HCT116 (cell line): ENCODE measurements at regions not wholly inside any gene's neighbourhood (a gene's known extent, or its start where the extent isn't known, plus 50 kb on each side); places are given as distances from the start of the nearest gene placed in this dataset.

Experiments
- ATAC-seq: fragments of 200-7000 bp; cut with Tn5 transposase; 2 replicates; pipeline ENCODE4 v1.9.1; 2020; ENCODE audit warnings: mild to moderate bottlenecking, moderate library complexity
- BruUV-seq: library from RNA; stranded (reverse); fragments of 400-500 nt; replicated peaks from 2 replicates; lab custom pipeline; 2021; lab: Mats Ljungman, UMichigan
- CTCF ChIA-PET: fragments of 300-600 bp; sonication (Branson Sonifier 250); formaldehyde crosslinking; loops from one replicate; lab custom pipeline; 2021; ENCODE audit warnings: antibody characterized with exemption; lab: Charles Lee
- POLR2A ChIA-PET: fragments of 300-600, 350-600 bp; sonication (Branson Sonifier 250); formaldehyde crosslinking; loops from one replicate; lab custom pipeline; 2021; ENCODE audit warnings: antibody characterized with exemption; lab: Charles Lee
- RAD21 ChIA-PET, 2 experiments: fragments of 300-600 bp; sonication (Branson Sonifier 250); formaldehyde crosslinking; loops; one replicate each; lab custom pipeline; 2023; ENCODE audit warnings: low total read pairs in 2 of 2; ENCODE audit not compliant: uncharacterized antibody in 2 of 2, unreplicated experiment in 2 of 2, low non-redundant PET in 1 of 2; lab: Charles Lee
- DNase-seq: peaks from one replicate; pipeline ENCODE4 v3.0.0-alpha.2; 2010; ENCODE audit warnings: low read depth, low spot score
- H2AFZ ChIP-seq: fragments of 200-600 bp; shearing (Covaris generic), sonication (generic); 2 replicates; pipeline ENCODE4 v1.6.1; 2017; ENCODE audit warnings: low read depth, mixed run types, mixed read lengths, antibody characterized with exemption, low read length; ENCODE audit not compliant: poor library complexity, severe bottlenecking
- H3K27ac ChIP-seq: 2 replicates; pipeline ENCODE4 v1.5.1; 2012; ENCODE audit warnings: low read depth, low read length
- H3K27me3 ChIP-seq: fragments of 200-600 bp; sonication (generic); 2 replicates; pipeline ENCODE4 v1.6.1; 2016; ENCODE audit warnings: mixed run types, low read length, mixed read lengths; ENCODE audit not compliant: insufficient read depth
- H3K36me3 ChIP-seq, 2 experiments: fragments of 200-500 bp in 1 of 2; fragments of 200-600 bp in 1 of 2; sonication (Bioruptor generic) in 1 of 2; sonication (generic) in 1 of 2; 2 replicates each; pipeline versions ENCODE4 v1.5.1 to v1.6.1; 2014 to 2016; ENCODE audit warnings: low read length in 2 of 2, inconsistent platforms in 1 of 2, mixed read lengths in 1 of 2, mixed run types in 1 of 2; ENCODE audit not compliant: insufficient read depth in 2 of 2, control insufficient read depth in 1 of 2
- H3K4me1 ChIP-seq, 2 experiments: fragments of 200-600 bp in 1 of 2; sonication (generic) in 1 of 2; 2 replicates each; pipeline versions ENCODE4 v1.5.1 to v1.6.1; 2012 to 2017; ENCODE audit warnings: low read length in 2 of 2, inconsistent platforms in 1 of 2, mild to moderate bottlenecking in 1 of 2, mixed read lengths in 1 of 2, mixed run types in 1 of 2, moderate library complexity in 1 of 2; ENCODE audit not compliant: insufficient read depth in 2 of 2, control insufficient read depth in 1 of 2
- H3K4me2 ChIP-seq: fragments of 200-600 bp; sonication (generic); 2 replicates; pipeline ENCODE4 v1.6.1; 2017; ENCODE audit warnings: mixed run types, low read length, mixed read lengths
- H3K4me3 ChIP-seq, 2 experiments: fragments of 200-600 bp in 1 of 2; sonication (generic) in 1 of 2; replicated peaks in 1 of 2; 2 replicates each; pipeline ENCODE4 v1.5.1; 2011 to 2016; ENCODE audit warnings: low read length in 2 of 2, control low read depth in 1 of 2, low read depth in 1 of 2, mild to moderate bottlenecking in 1 of 2, mixed read lengths in 1 of 2, mixed run types in 1 of 2
- H3K79me2 ChIP-seq: fragments of 200-600 bp; sonication (generic); 2 replicates; pipeline ENCODE4 v1.6.1; 2017; ENCODE audit warnings: mild to moderate bottlenecking, mixed run types, low read length, moderate library complexity, mixed read lengths; ENCODE audit not compliant: insufficient read depth
- H3K9ac ChIP-seq: fragments of 200-600 bp; sonication (generic); 2 replicates; pipeline ENCODE4 v1.6.1; 2016; ENCODE audit warnings: low read length, mixed read lengths
- H3K9me2 ChIP-seq: fragments of 200-600 bp; sonication (generic), shearing (Covaris generic); 2 replicates; pipeline ENCODE4 v1.6.1; 2017; ENCODE audit warnings: mixed run types, mild to moderate bottlenecking, moderate library complexity; ENCODE audit not compliant: insufficient read depth
- H3K9me3 ChIP-seq, 2 experiments: fragments of 200-500 bp in 1 of 2; fragments of 200-600 bp in 1 of 2; sonication (Bioruptor generic) in 1 of 2; sonication (generic) in 1 of 2; 2 replicates each; pipeline ENCODE4 v1.6.1; 2014 to 2017; ENCODE audit warnings: low read length in 2 of 2, mixed read lengths in 2 of 2, inconsistent platforms in 1 of 2, low read depth in 1 of 2, mild to moderate bottlenecking in 1 of 2, mixed run types in 1 of 2, moderate library complexity in 1 of 2; ENCODE audit not compliant: control insufficient read depth in 1 of 2, insufficient read depth in 1 of 2
- H4K20me1 ChIP-seq: fragments of 200-600 bp; sonication (generic), shearing (Covaris generic); 2 replicates; pipeline ENCODE4 v1.6.1; 2017; ENCODE audit warnings: mixed run types, mild to moderate bottlenecking, moderate library complexity; ENCODE audit not compliant: insufficient read depth
- ATF3 ChIP-seq: IDR thresholded peaks from 2 replicates; pipeline ENCODE4 v1.6.1; 2012
- CBX3 ChIP-seq: IDR thresholded peaks from 2 replicates; pipeline ENCODE4 v1.6.1; 2012; ENCODE audit warnings: low read depth
- ELF1 ChIP-seq: IDR thresholded peaks from 2 replicates; pipeline ENCODE4 v1.6.1; 2012; ENCODE audit warnings: low read depth, borderline replicate concordance
- EZH2 ChIP-seq: fragments of 200-600 bp; sonication (generic); IDR thresholded peaks from 2 replicates; pipeline ENCODE4 v1.6.1; 2017; ENCODE audit warnings: antibody characterized with exemption, mixed run types
- EZH2phosphoT487 ChIP-seq: fragments of 200-600 bp; IDR thresholded peaks from 2 replicates; pipeline ENCODE4 v1.6.1; 2018; ENCODE audit warnings: antibody characterized with exemption, borderline replicate concordance
- FOSL1 ChIP-seq: IDR thresholded peaks from 2 replicates; pipeline ENCODE4 v1.6.1; 2012; ENCODE audit warnings: low read depth
- JUND ChIP-seq: IDR thresholded peaks from 2 replicates; pipeline ENCODE4 v1.6.1; 2012
- MAX ChIP-seq: IDR thresholded peaks from 2 replicates; pipeline ENCODE4 v1.6.1; 2012
- POLR2AphosphoS5 ChIP-seq: IDR thresholded peaks from 2 replicates; pipeline ENCODE4 v1.6.1; 2011; ENCODE audit warnings: mild to moderate bottlenecking, low read depth, low read length, moderate library complexity
- SIN3A ChIP-seq: IDR thresholded peaks from 2 replicates; pipeline ENCODE4 v1.6.1; 2012; ENCODE audit warnings: low read depth
- SP1 ChIP-seq: IDR thresholded peaks from 2 replicates; pipeline ENCODE4 v1.6.1; 2012; ENCODE audit warnings: low read depth
- ZBTB33 ChIP-seq: IDR thresholded peaks from 2 replicates; pipeline ENCODE4 v1.6.1; 2011; ENCODE audit warnings: mild to moderate bottlenecking, low read length, moderate library complexity; ENCODE audit not compliant: insufficient replicate concordance; ENCODE audit errors: extremely low read depth
- ZFX ChIP-seq: fragments of 450-650 bp; IDR thresholded peaks from 2 replicates; pipeline ENCODE4 v1.6.1; 2017
- ZNF274 ChIP-seq: fragments of 200-500 bp; sonication (Bioruptor generic); IDR thresholded peaks from 2 replicates; pipeline ENCODE4 v1.6.1; 2014; ENCODE audit warnings: mild to moderate bottlenecking, low read depth, low read length, inconsistent platforms
- intact Hi-C: fragments of 100-400 bp; cut with micrococcal nuclease; formaldehyde crosslinking; loops from 2 replicates; pipeline ENCODE4 v1.10.0; 2022

- no TSS peak for BruUV-seq
- no peaks in the 10 kb centered on the region for H3K4me1 ChIP-seq
- no peak overlapping the region for H3K4me2 ChIP-seq
- ChIA-PET POLR2A (no interaction called here), RAD21 (no interaction called here), CTCF (interaction anchor here (1.6 kb wide), 1 partner anchor 13 kb away, joined by 6 read pairs; no protein-coding TSS in a partner anchor)
- DNase-seq (no peak), ATAC-seq (no peak)
- H3K27me3 ChIP-seq, result peaks cover 16% of the 10 kb centered on the region
- no peaks in the 10 kb centered on the region for H3K79me2 ChIP-seq
- no peak overlapping the region for H2AFZ ChIP-seq
- no peaks in the 10 kb centered on the region for H3K9me3 ChIP-seq
- no peaks in the 10 kb centered on the region for H3K36me3 ChIP-seq
- TF ChIP-seq EZH2, result no peak
- H4K20me1 ChIP-seq, result no peaks in the 10 kb centered on the region
- intact Hi-C loops, result no loop called here
- no peak overlapping the region for H3K27ac ChIP-seq
- no peaks in the 10 kb centered on the region for H3K9me2 ChIP-seq
- no peak overlapping the region for H3K4me3 ChIP-seq
- no peak overlapping the region for H3K9ac ChIP-seq
Observed at GRCh38 chr2:239811111-239811781, 213.9 kb downstream of the NDUFA10 start.

GRCh38 chr2:239809391-239809790 is 215.8 kb downstream of the NDUFA10 start:
- no TSS peak for BruUV-seq
- POLR2A ChIA-PET, result no interaction called here

More at GRCh38 chr2:239809391-239809790, 215.8 kb downstream of the NDUFA10 start:
- no peak overlapping the region for H3K4me3 ChIP-seq
- peaks cover 16% of the 10 kb centered on the region for H3K27me3 ChIP-seq
- DNase-seq, result no peak
- no peaks in the 10 kb centered on the region for H3K36me3 ChIP-seq
- CTCF ChIA-PET, result no interaction called here
- H3K79me2 ChIP-seq, result no peaks in the 10 kb centered on the region
- H3K4me1 ChIP-seq, result no peaks in the 10 kb centered on the region
- no peak overlapping the region for H3K4me2 ChIP-seq
- TF ChIP-seq ZBTB33 (no peak), ELF1 (no peak), SIN3A (no peak), ATF3 (no peak), ZNF274 (no peak), MAX (no peak), ZFX (no peak), EZH2phosphoT487 (no peak), SP1 (no peak), EZH2 (no peak), POLR2AphosphoS5 (no peak), CBX3 (no peak), JUND (no peak), FOSL1 (no peak)
- TF ChIP-seq, all 23 proteins: peak for 0
- Histone ChIP-seq H4K20me1 (no peaks in the 10 kb centered on the region), H3K27ac (no peak overlapping the region), H3K9ac (no peak overlapping the region), H3K9me3 (no peaks in the 10 kb centered on the region), H3K9me2 (no peaks in the 10 kb centered on the region), H2AFZ (no peak overlapping the region)
- RAD21 ChIA-PET, result no interaction called here
- ATAC-seq, result no peak
- intact Hi-C loops, result no loop called here
